ENCODE measurements at regions not wholly inside any gene's neighbourhood (a gene's known extent, or its start where the extent isn't known, plus 50 kb on each side); places are given as distances from the start of the nearest gene placed in this dataset.

DNA sequence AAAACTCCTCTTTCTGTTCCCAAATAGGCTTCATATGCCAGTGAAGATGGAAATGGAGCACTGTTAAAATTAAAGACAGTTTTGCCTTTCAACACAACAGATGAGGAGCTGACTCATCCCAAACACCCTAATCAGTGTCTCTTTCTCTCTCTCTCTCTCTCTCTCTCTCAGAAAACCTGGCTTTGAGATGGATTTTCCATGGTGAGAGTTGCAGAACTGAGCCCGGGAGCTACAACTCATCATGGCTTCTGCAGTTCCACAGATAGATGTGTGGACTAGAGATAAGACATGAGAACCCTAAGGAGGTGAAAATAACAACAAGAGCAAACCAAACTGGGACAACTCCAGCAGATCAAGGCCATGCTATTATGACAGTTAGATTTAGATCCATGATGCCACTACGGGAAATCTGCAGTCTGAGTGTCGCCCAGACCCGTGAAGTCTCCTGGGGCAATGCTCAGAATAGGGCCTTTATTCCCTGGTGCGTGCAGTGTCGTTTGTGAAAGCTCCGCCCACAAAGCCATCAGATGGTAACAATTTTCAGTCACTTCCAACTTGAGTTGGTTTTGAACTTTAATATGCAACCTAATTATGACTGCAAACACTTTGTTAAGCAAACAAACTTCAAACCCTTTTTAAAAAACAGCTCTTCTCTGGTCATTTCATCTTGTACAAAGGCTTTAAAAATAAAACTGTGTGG lies 338.2 kb upstream of the PREP start:
- DNase-seq (ENCODE audit: low read depth), result no peak
- TF ChIP-seq, protein P1, sequence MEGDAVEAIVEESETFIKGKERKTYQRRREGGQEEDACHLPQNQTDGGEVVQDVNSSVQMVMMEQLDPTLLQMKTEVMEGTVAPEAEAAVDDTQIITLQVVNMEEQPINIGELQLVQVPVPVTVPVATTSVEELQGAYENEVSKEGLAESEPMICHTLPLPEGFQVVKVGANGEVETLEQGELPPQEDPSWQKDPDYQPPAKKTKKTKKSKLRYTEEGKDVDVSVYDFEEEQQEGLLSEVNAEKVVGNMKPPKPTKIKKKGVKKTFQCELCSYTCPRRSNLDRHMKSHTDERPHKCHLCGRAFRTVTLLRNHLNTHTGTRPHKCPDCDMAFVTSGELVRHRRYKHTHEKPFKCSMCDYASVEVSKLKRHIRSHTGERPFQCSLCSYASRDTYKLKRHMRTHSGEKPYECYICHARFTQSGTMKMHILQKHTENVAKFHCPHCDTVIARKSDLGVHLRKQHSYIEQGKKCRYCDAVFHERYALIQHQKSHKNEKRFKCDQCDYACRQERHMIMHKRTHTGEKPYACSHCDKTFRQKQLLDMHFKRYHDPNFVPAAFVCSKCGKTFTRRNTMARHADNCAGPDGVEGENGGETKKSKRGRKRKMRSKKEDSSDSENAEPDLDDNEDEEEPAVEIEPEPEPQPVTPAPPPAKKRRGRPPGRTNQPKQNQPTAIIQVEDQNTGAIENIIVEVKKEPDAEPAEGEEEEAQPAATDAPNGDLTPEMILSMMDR (conservative IDR thresholded peaks at IDR 0.05; ENCODE audit: low read depth, low read length), result no peak
- no peak overlapping the region for H3K4me3 ChIP-seq (ENCODE audit: low read length)

DNA sequence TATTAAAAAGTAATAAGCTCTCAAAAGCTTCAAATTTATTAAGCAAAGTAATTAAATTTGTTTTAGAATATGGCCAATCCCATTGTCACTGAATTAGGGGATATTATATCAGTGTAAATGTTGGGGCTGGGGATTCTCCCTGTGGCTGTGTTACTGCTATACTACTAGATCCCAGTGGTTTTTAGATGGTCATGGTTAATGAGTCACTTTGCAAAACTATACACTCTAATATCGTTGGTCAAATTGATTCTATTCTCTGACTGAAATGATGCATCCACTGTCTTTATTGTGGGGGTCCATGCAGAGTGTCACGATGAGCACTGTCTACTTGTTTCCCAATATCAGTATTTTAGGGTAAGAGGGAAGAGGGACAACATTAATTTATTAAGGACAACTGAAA lies 336.9 kb upstream of the PREP start:
- no peak for DNase-seq (ENCODE audit: low read depth)
- TF ChIP-seq, protein P1 (conservative IDR thresholded peaks at IDR 0.05; ENCODE audit: low read depth, low read length), result no peak
- H3K4me3 ChIP-seq (ENCODE audit: low read length), result no peak overlapping the region

DNA sequence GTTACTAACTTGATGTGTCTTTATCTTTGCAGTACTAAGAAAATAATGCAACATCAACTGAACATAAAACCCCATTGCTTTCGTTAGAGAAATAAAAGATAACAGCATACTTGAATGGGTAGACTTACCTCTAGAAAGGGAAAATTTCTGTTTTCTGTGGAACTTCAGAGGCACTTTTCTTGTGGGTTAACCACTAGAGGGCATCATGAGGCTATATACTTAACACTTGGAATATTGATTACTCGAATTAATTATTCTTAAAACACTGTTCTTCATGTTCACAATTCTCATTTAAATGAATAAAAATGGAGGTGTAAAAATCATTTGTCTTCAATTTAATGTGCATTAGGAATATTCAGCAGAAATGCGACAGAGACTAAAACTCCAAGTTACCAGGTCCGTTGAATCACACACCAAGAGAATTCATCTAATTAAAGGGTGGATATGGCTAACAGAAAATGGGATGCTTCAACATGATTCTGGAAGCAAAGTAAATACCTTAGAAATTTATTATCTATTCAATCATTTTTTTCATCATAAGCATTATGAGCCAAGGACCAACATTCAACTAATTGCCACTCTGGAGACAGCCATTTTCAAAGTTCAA lies 330.8 kb upstream of the PREP start:
- no peak overlapping the region for H3K4me3 ChIP-seq (ENCODE audit: low read length)
- TF ChIP-seq, protein P1 (conservative IDR thresholded peaks at IDR 0.05; ENCODE audit: low read depth, low read length), result peak; percentile 65
- no peak for DNase-seq (ENCODE audit: low read depth)

DNA sequence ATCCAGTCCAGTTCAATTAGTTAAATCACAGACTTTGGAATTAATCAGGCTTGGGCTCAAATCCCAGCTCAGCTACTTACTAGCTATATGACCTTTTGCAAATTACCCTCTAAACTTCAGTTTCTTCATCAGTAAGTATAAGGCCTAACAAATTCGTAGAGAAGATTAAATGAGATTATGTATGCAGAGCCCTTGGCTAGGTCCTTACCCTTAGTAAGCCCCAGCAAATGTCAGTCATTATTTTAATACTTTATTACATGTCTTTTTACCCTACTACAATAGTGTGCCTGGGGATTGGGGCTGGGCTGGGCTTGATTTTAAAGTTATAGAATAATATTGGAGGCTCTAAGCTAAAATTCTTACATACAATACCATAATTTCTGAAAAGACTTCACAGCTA lies 326.1 kb upstream of the PREP start:
- H3K4me3 ChIP-seq (ENCODE audit: low read length), result no peak overlapping the region
- peak; percentile 61 for DNase-seq (ENCODE audit: low read depth)
- TF ChIP-seq, protein P1 (conservative IDR thresholded peaks at IDR 0.05; ENCODE audit: low read depth, low read length), result no peak

DNA sequence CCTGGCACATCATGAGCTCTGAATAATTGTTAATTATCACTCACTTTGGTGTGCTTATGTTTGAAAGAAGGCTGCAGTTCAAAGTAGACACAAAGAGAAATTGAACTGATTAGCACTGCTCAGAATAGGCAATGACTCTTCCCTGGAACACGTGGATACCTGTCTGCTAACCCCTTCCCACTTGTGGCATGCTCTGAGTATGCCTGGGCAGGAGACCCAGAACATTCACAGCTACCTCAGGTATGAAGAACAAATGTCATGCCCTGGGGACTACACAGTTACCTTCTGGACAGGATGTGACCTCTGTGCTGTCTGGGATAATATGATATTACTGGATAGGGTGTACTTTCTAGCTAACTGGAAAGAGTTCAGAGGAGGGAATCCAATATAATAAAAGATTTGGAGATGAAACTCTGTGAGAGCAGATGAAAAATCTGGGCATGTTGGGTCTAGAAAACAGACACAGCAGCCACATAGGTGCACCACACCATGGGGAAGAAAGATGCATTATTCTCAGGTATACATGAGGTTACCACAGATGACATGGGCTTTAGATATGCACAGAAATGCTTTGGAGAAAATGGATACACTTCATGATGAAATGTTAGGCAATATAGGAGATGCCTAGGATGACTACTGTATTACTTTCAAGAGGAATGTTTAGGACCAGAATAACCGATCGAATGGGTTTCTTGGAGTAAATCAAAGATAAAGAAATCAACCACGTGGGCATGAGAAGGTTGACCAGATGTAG lies 324.2 kb upstream of the PREP start:
- TF ChIP-seq, protein P1 (conservative IDR thresholded peaks at IDR 0.05; ENCODE audit: low read depth, low read length), result no peak
- DNase-seq (ENCODE audit: low read depth), result no peak
- no peak overlapping the region for H3K4me3 ChIP-seq (ENCODE audit: low read length)

DNA sequence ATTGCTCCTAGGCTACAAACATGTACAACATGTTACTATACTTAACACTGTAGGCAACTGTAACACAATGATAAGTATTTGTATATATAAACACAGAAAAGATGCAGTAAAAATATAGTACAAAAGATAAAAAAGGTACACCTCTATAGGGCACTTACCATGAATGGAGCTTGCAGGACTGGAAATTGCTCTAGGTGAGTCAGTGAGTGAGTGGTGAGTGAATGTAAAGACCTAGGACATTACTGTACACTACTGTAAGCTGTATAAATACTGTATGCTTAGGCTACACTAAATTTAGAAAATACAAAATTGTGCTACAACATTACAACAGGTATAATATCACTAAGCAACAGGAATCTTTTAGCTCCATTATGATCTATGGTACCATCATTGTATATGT lies 312.0 kb upstream of the PREP start:
- no peak for DNase-seq (ENCODE audit: low read depth)
- TF ChIP-seq, protein P1 (conservative IDR thresholded peaks at IDR 0.05; ENCODE audit: low read depth, low read length), result no peak
- no peak overlapping the region for H3K4me3 ChIP-seq (ENCODE audit: low read length)
